Endothelial cell of umbilical vein (primary cell): ENCODE measurements at regions not wholly inside any gene's neighbourhood (a gene's known extent, or its start where the extent isn't known, plus 50 kb on each side); places are given as distances from the start of the nearest gene placed in this dataset.

Experiments used
- BruUV-seq: library from RNA; stranded (reverse); fragments of 400-500 nt; replicated peaks from 2 replicates; lab custom pipeline; 2021; lab: Mats Ljungman, UMichigan
- CTCF ChIA-PET: fragments of 300-600, 350-600 bp; sonication (Branson Sonifier 250); formaldehyde crosslinking; loops from one replicate; lab custom pipeline; 2021; ENCODE audit warnings: antibody characterized with exemption, inconsistent platforms; lab: Charles Lee
- POLR2A ChIA-PET: fragments of 300-600, 350-600 bp; sonication (Branson Sonifier 250); formaldehyde crosslinking; loops from one replicate; lab custom pipeline; 2021; ENCODE audit warnings: antibody characterized with exemption, inconsistent platforms; lab: Charles Lee
- DNase-seq: peaks from one replicate; pipeline ENCODE4 v3.0.0-alpha.2; 2011; ENCODE audit warnings: low read depth, low spot score
- FAIRE-seq: peaks from 2 replicates; lab custom pipeline; 2011; peaks lifted over from hg19 to GRCh38; lab: Jason Lieb, UNC
- H2AFZ ChIP-seq: 2 replicates; pipeline ENCODE4 v1.6.0; 2012; ENCODE audit warnings: low read depth, low read length, control low read depth, inconsistent platforms
- H3K27ac ChIP-seq: 2 replicates; pipeline ENCODE4 v1.5.1; 2011; ENCODE audit warnings: low read depth, mild to moderate bottlenecking, control low read depth, low read length, moderate library complexity; ENCODE audit not compliant: insufficient read depth
- H3K27me3 ChIP-seq, 2 experiments: 2 replicates each; pipeline versions ENCODE4 v1.6.0 to v1.6.1; 2011; ENCODE audit warnings: low read length in 2 of 2, mixed read lengths in 1 of 2; ENCODE audit not compliant: control insufficient read depth in 2 of 2, insufficient read depth in 2 of 2
- H3K36me3 ChIP-seq, 2 experiments: 2 replicates in 1 of 2; 3 replicates in 1 of 2; pipeline ENCODE4 v1.5.1; 2011; ENCODE audit warnings: low read length in 2 of 2, mild to moderate bottlenecking in 1 of 2, moderate library complexity in 1 of 2; ENCODE audit not compliant: control insufficient read depth in 2 of 2, insufficient read depth in 2 of 2; ENCODE audit errors: extremely low read depth in 1 of 2
- H3K4me1 ChIP-seq: 3 replicates; pipeline ENCODE4 v1.5.1; 2011; ENCODE audit warnings: mild to moderate bottlenecking, low read length; ENCODE audit not compliant: control insufficient read depth, insufficient read depth; ENCODE audit errors: extremely low read depth
- H3K4me2 ChIP-seq: 2 replicates; pipeline ENCODE4 v1.6.1; 2011; ENCODE audit warnings: low read length, control low read depth, mixed read lengths; ENCODE audit not compliant: insufficient read depth
- H3K4me3 ChIP-seq, 3 experiments: fragments of 200-600 bp in 1 of 3; sonication (generic), shearing (Covaris generic) in 1 of 3; replicated peaks in 1 of 3; 2 replicates each; pipeline ENCODE4 v1.5.1; 2011 to 2016; ENCODE audit warnings: control low read depth in 3 of 3, low read length in 3 of 3, mild to moderate bottlenecking in 2 of 3, inconsistent platforms in 1 of 3, low read depth in 1 of 3, moderate library complexity in 1 of 3; ENCODE audit not compliant: insufficient read depth in 1 of 3
- H3K79me2 ChIP-seq: 2 replicates; pipeline ENCODE4 v1.6.0; 2012; ENCODE audit warnings: low read length, inconsistent platforms; ENCODE audit not compliant: control insufficient read depth, insufficient read depth
- H3K9ac ChIP-seq: replicated peaks from 2 replicates; pipeline ENCODE3; 2011; ENCODE audit warnings: low read length, control low read depth; ENCODE audit not compliant: insufficient read depth; ENCODE audit errors: extremely low read depth
- H3K9me1 ChIP-seq: replicated peaks from 3 replicates; pipeline ENCODE4 v1.6.0; 2011; ENCODE audit warnings: mild to moderate bottlenecking, low read length; ENCODE audit not compliant: control insufficient read depth, insufficient read depth; ENCODE audit errors: extremely low read depth
- H3K9me3 ChIP-seq: replicated peaks from 2 replicates; pipeline ENCODE4 v1.5.1; 2012; ENCODE audit warnings: low read length, inconsistent platforms; ENCODE audit not compliant: control insufficient read depth, insufficient read depth
- H4K20me1 ChIP-seq: replicated peaks from 2 replicates; pipeline ENCODE3; 2011; ENCODE audit warnings: mild to moderate bottlenecking, low read length; ENCODE audit not compliant: control insufficient read depth, insufficient read depth; ENCODE audit errors: extremely low read depth
- CTCF ChIP-seq, 2 donors: IDR thresholded peaks; 1 replicate in 1 of 2; 2 replicates in 1 of 2; pipeline ENCODE4 v1.5.1; 2011; ENCODE audit warnings: low read length in 2 of 2, mild to moderate bottlenecking in 2 of 2, moderate library complexity in 2 of 2, control low read depth in 1 of 2, inconsistent platforms in 1 of 2, low read depth in 1 of 2; ENCODE audit not compliant: insufficient read depth in 1 of 2; ENCODE audit errors: extremely low read depth in 1 of 2
- EZH2 ChIP-seq: IDR thresholded peaks from 2 replicates; pipeline ENCODE4 v1.6.1; 2012; ENCODE audit warnings: borderline replicate concordance, low read depth, mild to moderate bottlenecking, moderate library complexity, low read length, inconsistent platforms; ENCODE audit not compliant: severe bottlenecking
- FOS ChIP-seq: IDR thresholded peaks from 2 replicates; pipeline ENCODE4 v1.6.1; 2011; ENCODE audit warnings: mild to moderate bottlenecking, low read length, moderate library complexity, borderline replicate concordance; ENCODE audit not compliant: insufficient read depth
- GATA2 ChIP-seq: IDR thresholded peaks from 2 replicates; pipeline ENCODE4 v1.7.0; 2011; ENCODE audit warnings: low read depth, mild to moderate bottlenecking, moderate library complexity, mixed read lengths, low read length; ENCODE audit not compliant: insufficient read length, insufficient read depth
- JUN ChIP-seq: IDR thresholded peaks from 2 replicates; pipeline ENCODE4 v1.6.1; 2011; ENCODE audit warnings: borderline replicate concordance, low read depth; ENCODE audit not compliant: insufficient read length, insufficient read depth
- MAX ChIP-seq: IDR thresholded peaks from 2 replicates; pipeline ENCODE4 v1.6.1; 2011; ENCODE audit not compliant: insufficient read depth, insufficient read length
- MYC ChIP-seq: IDR thresholded peaks from one replicate; pipeline ENCODE4 v1.6.1; 2011; ENCODE audit warnings: mild to moderate bottlenecking, low read depth, low read length
- POLR2A ChIP-seq: IDR thresholded peaks from 2 replicates; pipeline ENCODE4 v1.6.1; 2012; ENCODE audit warnings: low read depth, mild to moderate bottlenecking, control low read depth, low read length
- POLR2AphosphoS5 ChIP-seq: IDR thresholded peaks from 2 replicates; pipeline ENCODE4 v1.6.1; 2012; ENCODE audit warnings: low read depth, mild to moderate bottlenecking, control low read depth, low read length, moderate library complexity; ENCODE audit not compliant: insufficient read depth
- dilution Hi-C: fragments of 300-500 bp; cut with MboI; formaldehyde crosslinking; loops from one replicate; pipeline ENCODE4 v1.15.0; 2019; ENCODE audit warnings: low sequenced_read_pairs; ENCODE audit not compliant: extremely low pct_ligation_motif_present
- intact Hi-C: fragments of 100-400 bp; cut with micrococcal nuclease; formaldehyde crosslinking; loops from one replicate; pipeline ENCODE4 v1.10.0; 2022

GRCh38 chr19:31960474-31960873 lies 384.9 kb upstream of the ZNF507 start:
- no peak overlapping the region for H3K4me3 ChIP-seq
- H3K27ac ChIP-seq, result no peak overlapping the region
- intact Hi-C loops (no loop called here), dilution Hi-C loops (no loop called here)
- no peaks in the 10 kb centered on the region for H3K79me2 ChIP-seq
- H3K36me3 ChIP-seq, result no peaks in the 10 kb centered on the region
- BruUV-seq, result no TSS peak
- no peak overlapping the region for H2AFZ ChIP-seq
- CTCF ChIA-PET, result no interaction called here
- FAIRE-seq (no peak), DNase-seq (no peak)
- peaks cover 5% of the 10 kb centered on the region for H3K9me3 ChIP-seq
- no peak overlapping the region for H3K9ac ChIP-seq
- no peaks in the 10 kb centered on the region for H4K20me1 ChIP-seq
- no peaks in the 10 kb centered on the region for H3K27me3 ChIP-seq
- no peaks in the 10 kb centered on the region for H3K9me1 ChIP-seq
- no peak for TF ChIP-seq JUN
- TF ChIP-seq FOS, result no peak
- TF ChIP-seq CTCF (IDR thresholded peaks at IDR 0.05; ENCODE audit: extremely low read depth in 1 of 2, insufficient read depth in 1 of 2, low read depth in 1 of 2, low read length in 2 of 2), result no peak
- TF ChIP-seq MAX, result no peak
- no peak for TF ChIP-seq POLR2A
- no peak for TF ChIP-seq GATA2
- no peak for TF ChIP-seq POLR2AphosphoS5
- TF ChIP-seq EZH2, result no peak
- no peak for TF ChIP-seq MYC
- H3K4me1 ChIP-seq, result no peaks in the 10 kb centered on the region
- POLR2A ChIA-PET, result no interaction called here
- no peak overlapping the region for H3K4me2 ChIP-seq
